ENCODE measurements at regions not wholly inside any gene's neighbourhood (a gene's known extent, or its start where the extent isn't known, plus 50 kb on each side); places are given as distances from the start of the nearest gene placed in this dataset.
"Not testable (repeated sequence)": the region's sequence is repeated elsewhere in the genome, so short reads cannot be mapped to it uniquely, and the experiment has no call there.

DNA sequence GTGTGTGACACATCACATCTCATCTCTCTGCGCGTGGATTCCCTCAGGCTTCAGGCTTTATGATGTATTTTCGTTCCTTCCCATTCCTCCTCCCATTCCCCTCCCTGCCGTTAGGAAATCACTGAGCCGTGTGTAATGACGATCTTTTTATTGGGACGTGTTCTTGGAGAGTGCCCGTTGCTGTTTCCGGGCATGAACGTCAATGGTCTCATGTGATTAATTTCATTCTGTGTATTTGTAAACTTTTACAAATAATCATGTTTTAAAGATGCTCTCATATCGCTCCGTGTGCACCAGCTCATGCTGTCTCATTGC is 271.3 kb downstream of the ADGRD1 start:
- not testable (repeated sequence) for TF ChIP-seq POLR2A (IDR thresholded peaks at IDR 0.05)
- TF ChIP-seq, protein P1, sequence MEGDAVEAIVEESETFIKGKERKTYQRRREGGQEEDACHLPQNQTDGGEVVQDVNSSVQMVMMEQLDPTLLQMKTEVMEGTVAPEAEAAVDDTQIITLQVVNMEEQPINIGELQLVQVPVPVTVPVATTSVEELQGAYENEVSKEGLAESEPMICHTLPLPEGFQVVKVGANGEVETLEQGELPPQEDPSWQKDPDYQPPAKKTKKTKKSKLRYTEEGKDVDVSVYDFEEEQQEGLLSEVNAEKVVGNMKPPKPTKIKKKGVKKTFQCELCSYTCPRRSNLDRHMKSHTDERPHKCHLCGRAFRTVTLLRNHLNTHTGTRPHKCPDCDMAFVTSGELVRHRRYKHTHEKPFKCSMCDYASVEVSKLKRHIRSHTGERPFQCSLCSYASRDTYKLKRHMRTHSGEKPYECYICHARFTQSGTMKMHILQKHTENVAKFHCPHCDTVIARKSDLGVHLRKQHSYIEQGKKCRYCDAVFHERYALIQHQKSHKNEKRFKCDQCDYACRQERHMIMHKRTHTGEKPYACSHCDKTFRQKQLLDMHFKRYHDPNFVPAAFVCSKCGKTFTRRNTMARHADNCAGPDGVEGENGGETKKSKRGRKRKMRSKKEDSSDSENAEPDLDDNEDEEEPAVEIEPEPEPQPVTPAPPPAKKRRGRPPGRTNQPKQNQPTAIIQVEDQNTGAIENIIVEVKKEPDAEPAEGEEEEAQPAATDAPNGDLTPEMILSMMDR (IDR thresholded peaks at IDR 0.05) = not testable (repeated sequence)

Measured in uterus (tissue), 2 donors.